Neural progenitor cell (in vitro differentiated cells): ENCODE measurements at regions not wholly inside any gene's neighbourhood (a gene's known extent, or its start where the extent isn't known, plus 50 kb on each side); places are given as distances from the start of the nearest gene placed in this dataset.

Experiments
- CTCF ChIP-seq: fragments of 200-600 bp; sonication (generic); IDR thresholded peaks from 2 replicates; pipeline ENCODE4 v1.5.1; 2017; ENCODE audit warnings: antibody characterized with exemption, mild to moderate bottlenecking
- EZH2 ChIP-seq: fragments of 200-600 bp; sonication (generic); IDR thresholded peaks from 2 replicates; pipeline ENCODE4 v1.6.1; 2017; ENCODE audit warnings: antibody characterized with exemption, mild to moderate bottlenecking, moderate library complexity

- TF ChIP-seq CTCF: no peak
- no peak for TF ChIP-seq EZH2
Observed at GRCh38 chrX:86935988-86936387, 581.6 kb upstream of the KLHL4 start.
